Gastroesophageal sphincter (tissue), 4 donors: ENCODE measurements at regions not wholly inside any gene's neighbourhood (a gene's known extent, or its start where the extent isn't known, plus 50 kb on each side); places are given as distances from the start of the nearest gene placed in this dataset.

Experiments
- ATAC-seq: fragments of 150-250 bp; one replicate; pipeline ENCODE4 v1.9.1; 2016; ENCODE audit warnings: mild to moderate bottlenecking, moderate library complexity
- H3K27ac ChIP-seq, 4 donors: fragments of 200-600 bp; sonication (generic) in 3 of 4; 1 replicate in 3 of 4; 2 replicates in 1 of 4; pipeline ENCODE4 v1.5.1; 2016 to 2019
- H3K27me3 ChIP-seq: fragments of 200-600 bp; sonication (generic); one replicate; pipeline ENCODE4 v1.5.1; 2019
- H3K36me3 ChIP-seq, 2 donors: fragments of 200-600 bp; sonication (generic); one replicate each; pipeline ENCODE4 v1.5.1; 2019; ENCODE audit warnings: control low read depth in 1 of 2
- H3K4me1 ChIP-seq, 3 donors: fragments of 200-600 bp; sonication (generic); 1 replicate in 2 of 3; 2 replicates in 1 of 3; pipeline ENCODE4 v1.5.1; 2016 to 2019; ENCODE audit warnings: control low read depth in 2 of 3
- H3K4me3 ChIP-seq, 2 donors: fragments of 200-600 bp; sonication (generic); one replicate each; pipeline ENCODE4 v1.5.1; 2019; ENCODE audit warnings: mild to moderate bottlenecking in 1 of 2, moderate library complexity in 1 of 2
- H3K9me3 ChIP-seq, 3 donors: fragments of 200-600 bp; sonication (generic); one replicate each; pipeline ENCODE4 v1.5.1; 2017 to 2019; ENCODE audit warnings: control low read depth in 2 of 3
- EP300 ChIP-seq: sonication (generic); formaldehyde crosslinking; IDR thresholded peaks from one replicate; pipeline ENCODE4 v1.6.1; 2017; ENCODE audit warnings: antibody characterized with exemption, mild to moderate bottlenecking
- POLR2A ChIP-seq, 2 donors: fragments of 450-650 bp; IDR thresholded peaks; one replicate each; pipeline ENCODE4 v1.6.1; 2017; ENCODE audit warnings: antibody characterized with exemption in 2 of 2, mild to moderate bottlenecking in 2 of 2, moderate library complexity in 1 of 2
- POLR2AphosphoS5 ChIP-seq: sonication (generic); formaldehyde crosslinking; IDR thresholded peaks from one replicate; pipeline ENCODE4 v1.6.1; 2017; ENCODE audit warnings: antibody characterized with exemption
- WGBS, 2 donors: methylation state at CpG; one replicate each; pipeline ENCODE4 v1.1.5; 2018; ENCODE audit warnings: low coverage in 1 of 2; 5-methylcytosine and 5-hydroxymethylcytosine counted together
- TF ChIP-seq, protein P1 (sequence below), 4 experiments: fragments of 200-600 bp in 2 of 4; fragments of 450-650 bp in 2 of 4; sonication (generic) in 1 of 4; IDR thresholded peaks; one replicate each; pipeline ENCODE4 v1.5.1; 2017 to 2019; ENCODE audit warnings: antibody characterized with exemption in 4 of 4, mild to moderate bottlenecking in 2 of 4, moderate library complexity in 2 of 4

DNA sequence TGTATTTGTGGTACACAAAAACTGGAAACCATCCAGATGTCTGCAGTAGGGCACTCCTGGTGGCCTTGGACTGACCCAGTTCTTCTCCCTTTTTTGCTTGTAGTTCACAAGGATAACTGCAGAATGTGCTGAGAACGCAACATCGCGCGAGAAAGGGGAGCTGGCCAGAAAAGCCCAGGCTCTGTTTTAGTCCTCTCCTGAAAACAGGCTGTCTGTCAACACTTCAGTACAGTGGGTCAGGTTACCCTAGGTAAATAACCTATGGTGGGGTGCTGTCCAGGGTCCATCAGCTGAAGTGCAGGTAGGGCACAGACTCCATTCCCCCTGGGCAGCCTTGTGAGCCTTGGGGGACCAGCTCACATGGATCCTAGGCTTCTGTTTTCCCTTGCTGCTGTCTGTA lies 495.8 kb downstream of the MDFIC start:
- Histone ChIP-seq H3K36me3 (no peaks in the 10 kb centered on the region), H3K4me3 (no peak overlapping the region), H3K9me3 (no peaks in the 10 kb centered on the region), H3K27me3 (no peaks in the 10 kb centered on the region), H3K4me1 (no peaks in the 10 kb centered on the region), H3K27ac (no peak overlapping the region)
- TF ChIP-seq EP300 (no peak), POLR2A (IDR thresholded peaks at IDR 0.05) (no peak), POLR2AphosphoS5 (no peak)
- TF ChIP-seq, protein P1, sequence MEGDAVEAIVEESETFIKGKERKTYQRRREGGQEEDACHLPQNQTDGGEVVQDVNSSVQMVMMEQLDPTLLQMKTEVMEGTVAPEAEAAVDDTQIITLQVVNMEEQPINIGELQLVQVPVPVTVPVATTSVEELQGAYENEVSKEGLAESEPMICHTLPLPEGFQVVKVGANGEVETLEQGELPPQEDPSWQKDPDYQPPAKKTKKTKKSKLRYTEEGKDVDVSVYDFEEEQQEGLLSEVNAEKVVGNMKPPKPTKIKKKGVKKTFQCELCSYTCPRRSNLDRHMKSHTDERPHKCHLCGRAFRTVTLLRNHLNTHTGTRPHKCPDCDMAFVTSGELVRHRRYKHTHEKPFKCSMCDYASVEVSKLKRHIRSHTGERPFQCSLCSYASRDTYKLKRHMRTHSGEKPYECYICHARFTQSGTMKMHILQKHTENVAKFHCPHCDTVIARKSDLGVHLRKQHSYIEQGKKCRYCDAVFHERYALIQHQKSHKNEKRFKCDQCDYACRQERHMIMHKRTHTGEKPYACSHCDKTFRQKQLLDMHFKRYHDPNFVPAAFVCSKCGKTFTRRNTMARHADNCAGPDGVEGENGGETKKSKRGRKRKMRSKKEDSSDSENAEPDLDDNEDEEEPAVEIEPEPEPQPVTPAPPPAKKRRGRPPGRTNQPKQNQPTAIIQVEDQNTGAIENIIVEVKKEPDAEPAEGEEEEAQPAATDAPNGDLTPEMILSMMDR (IDR thresholded peaks at IDR 0.05), result no peak
- WGBS, 2 donors, result 84 to 95% methylated on average over 4 of the region's 4 CpGs
- ATAC-seq, result no peak

DNA sequence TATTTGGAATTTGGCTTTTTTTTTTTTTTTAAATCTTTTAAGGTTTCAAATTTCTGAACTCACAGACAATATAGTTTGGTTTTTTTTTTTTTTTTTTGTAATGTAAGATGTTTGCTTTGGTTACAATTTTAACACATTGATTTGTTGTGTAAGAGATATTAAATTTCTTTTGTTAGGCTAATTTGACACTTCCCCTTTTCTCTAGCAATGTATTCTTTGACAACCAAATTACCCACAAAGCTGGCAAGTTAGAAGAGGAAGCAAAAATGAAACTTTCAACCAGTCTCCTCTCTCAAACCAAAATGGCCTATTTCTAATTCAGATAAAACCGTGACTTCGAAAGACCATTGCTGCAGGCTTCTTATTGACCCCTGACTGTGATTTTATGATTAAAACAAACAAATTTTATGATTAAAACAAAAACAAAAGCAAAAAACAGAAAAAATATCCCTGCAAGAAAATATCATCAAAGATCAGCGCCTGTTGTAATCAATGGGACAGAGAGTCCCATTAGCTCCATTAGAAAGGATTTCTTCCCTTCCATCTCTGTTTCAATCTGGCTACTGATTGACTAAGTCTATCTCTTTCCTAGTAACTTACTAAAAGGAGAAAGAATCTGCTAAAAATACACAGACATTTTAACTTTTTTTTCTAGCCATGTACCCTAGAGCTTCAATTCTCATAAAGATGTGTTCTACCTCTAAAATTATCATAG lies 489.2 kb downstream of the MDFIC start:
- TF ChIP-seq POLR2AphosphoS5 (no peak), POLR2A (IDR thresholded peaks at IDR 0.05) (no peak), EP300 (no peak)
- TF ChIP-seq, protein P1 (IDR thresholded peaks at IDR 0.05), result no peak
- Histone ChIP-seq H3K36me3 (no peaks in the 10 kb centered on the region), H3K4me3 (no peak overlapping the region), H3K27ac (no peak overlapping the region), H3K9me3 (no peaks in the 10 kb centered on the region), H3K4me1 (no peaks in the 10 kb centered on the region), H3K27me3 (no peaks in the 10 kb centered on the region)
- no peak for ATAC-seq
- 82 to 97% methylated on average over 3 of the region's 3 CpGs for WGBS, 2 donors

DNA sequence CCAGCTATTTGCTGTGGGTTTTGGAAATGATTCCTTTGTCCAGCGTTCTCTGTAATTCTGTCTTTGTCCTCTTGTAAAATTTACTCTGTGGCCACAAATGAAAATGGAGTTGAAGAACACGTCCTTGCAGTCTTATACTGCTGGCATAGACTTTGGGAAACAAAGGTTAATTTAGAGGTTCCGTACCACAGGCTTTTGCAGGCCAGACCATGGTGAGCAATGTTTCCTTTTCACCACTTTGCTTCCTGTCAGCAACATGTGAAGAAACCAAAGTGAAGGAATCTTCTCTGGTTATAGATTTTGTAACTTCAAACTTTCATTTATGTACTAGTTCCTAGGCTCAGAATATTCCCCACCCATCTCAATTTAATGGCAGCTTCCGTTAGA lies 488.5 kb downstream of the MDFIC start:
- WGBS, 2 donors, result 72 to 80% methylated on average over 4 of the region's 4 CpGs
- H3K4me3 ChIP-seq, result no peak overlapping the region
- no peaks in the 10 kb centered on the region for H3K4me1 ChIP-seq
- no peaks in the 10 kb centered on the region for H3K27me3 ChIP-seq
- H3K27ac ChIP-seq, result no peak overlapping the region
- no peak for ATAC-seq
- H3K9me3 ChIP-seq, result no peaks in the 10 kb centered on the region
- TF ChIP-seq, protein P1 (IDR thresholded peaks at IDR 0.05), result no peak
- no peak for TF ChIP-seq EP300
- TF ChIP-seq POLR2AphosphoS5, result no peak
- TF ChIP-seq POLR2A (IDR thresholded peaks at IDR 0.05), result no peak
- H3K36me3 ChIP-seq, result no peaks in the 10 kb centered on the region

DNA sequence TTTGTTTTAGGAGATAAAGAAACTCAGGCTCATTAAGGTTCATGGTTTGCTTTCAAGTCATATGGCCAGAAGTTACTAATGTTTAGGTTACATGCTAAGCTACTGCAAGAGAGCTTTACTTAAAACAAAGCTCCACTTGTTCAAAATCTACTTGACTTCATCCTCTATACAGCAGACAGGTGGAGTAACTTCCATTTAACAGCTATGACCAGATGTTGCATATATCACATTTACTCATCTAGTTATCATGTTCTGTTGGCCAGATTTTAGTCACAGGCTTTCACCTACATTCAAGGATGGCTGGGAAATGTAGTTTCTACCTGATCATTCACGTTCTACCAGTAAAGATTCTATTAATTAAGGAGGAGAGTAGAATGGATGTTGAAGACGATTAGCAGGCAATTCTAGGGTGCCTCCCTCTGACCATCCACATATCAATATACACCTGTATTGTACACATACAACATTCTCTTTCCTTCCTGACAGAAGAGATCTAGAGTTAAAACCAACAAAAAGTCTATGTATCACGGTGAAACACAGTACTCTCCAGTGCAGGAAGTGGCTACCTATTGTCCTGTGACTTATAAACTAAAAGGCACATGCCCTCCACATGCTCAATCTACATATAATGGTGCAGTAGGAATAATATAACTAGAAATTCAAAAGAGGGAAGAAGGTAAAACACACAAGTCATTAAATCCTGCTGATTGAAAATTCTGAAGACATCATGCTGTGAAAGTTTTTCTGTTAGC lies 488.0 kb downstream of the MDFIC start:
- Histone ChIP-seq H3K36me3 (no peaks in the 10 kb centered on the region), H3K27me3 (no peaks in the 10 kb centered on the region), H3K9me3 (no peaks in the 10 kb centered on the region), H3K4me1 (no peaks in the 10 kb centered on the region), H3K4me3 (no peak overlapping the region), H3K27ac (no peak overlapping the region)
- TF ChIP-seq EP300, result no peak
- no peak for TF ChIP-seq POLR2A (IDR thresholded peaks at IDR 0.05)
- no peak for TF ChIP-seq POLR2AphosphoS5
- TF ChIP-seq, protein P1 (IDR thresholded peaks at IDR 0.05), result no peak
- no peak for ATAC-seq
- WGBS, 2 donors, result 71 to 81% methylated on average over 3 of the region's 3 CpGs

DNA sequence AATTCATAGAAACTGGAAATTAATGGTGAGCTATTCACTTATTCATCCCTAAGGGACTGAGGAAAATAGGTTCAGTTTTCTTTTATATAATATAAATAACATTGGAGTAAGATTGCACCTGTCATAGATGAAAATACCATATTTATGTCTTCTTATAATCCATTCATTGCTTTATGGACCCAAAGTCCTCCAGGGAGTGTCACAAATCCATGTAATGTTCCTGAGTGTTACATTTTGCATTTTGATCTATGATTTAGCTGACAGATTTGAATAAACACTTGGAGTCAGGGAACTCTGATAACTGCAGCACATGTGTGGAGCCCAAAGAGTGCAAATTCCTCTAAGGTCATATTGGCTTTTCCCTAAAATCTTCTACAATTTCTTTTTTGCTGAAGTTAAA lies 484.3 kb downstream of the MDFIC start:
- TF ChIP-seq, protein P1 (IDR thresholded peaks at IDR 0.05), result no peak
- TF ChIP-seq POLR2AphosphoS5 (no peak), POLR2A (IDR thresholded peaks at IDR 0.05) (no peak), EP300 (no peak)
- Histone ChIP-seq H3K4me3 (no peak overlapping the region), H3K27ac (no peak overlapping the region), H3K36me3 (no peaks in the 10 kb centered on the region), H3K27me3 (no peaks in the 10 kb centered on the region), H3K9me3 (no peaks in the 10 kb centered on the region), H3K4me1 (no peaks in the 10 kb centered on the region)
- no peak for ATAC-seq
